Memory B cell (primary cell): ENCODE measurements at regions not wholly inside any gene's neighbourhood (a gene's known extent, or its start where the extent isn't known, plus 50 kb on each side); places are given as distances from the start of the nearest gene placed in this dataset.
"Not testable (repeated sequence)": the region's sequence is repeated elsewhere in the genome, so short reads cannot be mapped to it uniquely, and the experiment has no call there.

Source experiments
- ATAC-seq: fragments of 150-1000 bp; cut with Tn5 transposase; 2 replicates; pipeline ENCODE4 v1.10.0; 2021; ENCODE audit warnings: low read depth, mild to moderate bottlenecking, moderate library complexity
- DNase-seq, 2 donors: peaks; one replicate each; pipeline ENCODE4 v3.0.0; 2022; ENCODE audit warnings: low spot score in 2 of 2
- H3K27ac Mint-ChIP-seq: one replicate; pipeline ENCODE4 v1.8.0; 2022; ENCODE audit warnings: mild to moderate bottlenecking, moderate library complexity, mixed read lengths
- H3K27me3 Mint-ChIP-seq: one replicate; pipeline ENCODE4 v1.8.0; 2022; ENCODE audit warnings: mixed read lengths
- H3K36me3 Mint-ChIP-seq: one replicate; pipeline ENCODE4 v1.8.0; 2022; ENCODE audit warnings: mild to moderate bottlenecking, mixed read lengths
- H3K4me1 Mint-ChIP-seq: one replicate; pipeline ENCODE4 v1.8.0; 2022; ENCODE audit warnings: mixed read lengths
- H3K4me3 Mint-ChIP-seq: one replicate; pipeline ENCODE4 v1.8.0; 2022; ENCODE audit warnings: mild to moderate bottlenecking, moderate library complexity, mixed read lengths
- H3K9me3 Mint-ChIP-seq: one replicate; pipeline ENCODE4 v1.8.0; 2022; ENCODE audit warnings: mixed read lengths

DNA sequence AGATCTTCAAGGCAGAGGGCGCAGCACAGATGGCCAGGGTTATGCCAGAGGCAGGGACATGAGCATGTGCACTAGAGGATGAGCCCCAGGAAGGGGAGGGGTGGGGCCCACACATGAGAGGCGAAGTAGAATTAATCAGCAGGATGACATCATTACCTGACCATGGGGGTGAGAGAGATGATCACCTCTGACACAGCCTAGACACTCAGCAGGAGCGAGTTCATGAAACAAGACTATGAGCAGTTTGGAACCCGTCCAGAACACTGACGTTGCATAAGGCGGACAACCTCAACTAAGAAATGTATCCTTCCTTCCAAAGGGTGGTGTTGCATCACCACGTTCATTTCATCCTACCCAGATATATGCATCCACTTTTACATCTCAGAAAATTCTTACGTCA is 446.7 kb upstream of the TENM3 start:
- Mint-ChIP-seq H3K27ac (no peak overlapping the region), H3K36me3 (no peaks in the 10 kb centered on the region), H3K4me1 (no peaks in the 10 kb centered on the region), H3K4me3 (no peak overlapping the region), H3K27me3 (no peaks in the 10 kb centered on the region), H3K9me3 (peaks cover 3% of the 10 kb centered on the region)
- no peak for ATAC-seq
- DNase-seq, result no peak

DNA sequence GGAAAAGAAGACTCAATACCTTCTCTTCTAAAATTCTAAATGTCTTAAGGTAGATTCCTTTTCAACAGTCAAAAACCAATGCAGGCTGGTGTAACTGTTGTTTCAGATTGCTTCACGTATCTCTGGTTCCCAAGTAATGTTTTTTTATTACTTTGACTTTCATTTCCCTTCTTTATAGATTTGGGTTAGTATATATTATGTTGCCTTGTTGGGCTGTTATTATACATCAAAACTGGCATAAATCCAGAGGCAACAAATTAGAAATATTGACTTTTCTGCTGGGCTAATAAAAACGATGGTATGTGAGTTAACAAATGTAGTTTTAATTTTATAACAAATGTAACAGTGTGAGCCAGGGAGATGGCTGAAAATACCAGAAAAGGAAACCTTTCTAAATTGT is 444.7 kb upstream of the TENM3 start:
- ATAC-seq (no peak), DNase-seq (no peak)
- no peak overlapping the region for H3K4me3 Mint-ChIP-seq
- no peaks in the 10 kb centered on the region for H3K4me1 Mint-ChIP-seq
- H3K27ac Mint-ChIP-seq, result no peak overlapping the region
- H3K9me3 Mint-ChIP-seq, result peaks cover 3% of the 10 kb centered on the region
- H3K36me3 Mint-ChIP-seq, result no peaks in the 10 kb centered on the region
- H3K27me3 Mint-ChIP-seq, result no peaks in the 10 kb centered on the region

DNA sequence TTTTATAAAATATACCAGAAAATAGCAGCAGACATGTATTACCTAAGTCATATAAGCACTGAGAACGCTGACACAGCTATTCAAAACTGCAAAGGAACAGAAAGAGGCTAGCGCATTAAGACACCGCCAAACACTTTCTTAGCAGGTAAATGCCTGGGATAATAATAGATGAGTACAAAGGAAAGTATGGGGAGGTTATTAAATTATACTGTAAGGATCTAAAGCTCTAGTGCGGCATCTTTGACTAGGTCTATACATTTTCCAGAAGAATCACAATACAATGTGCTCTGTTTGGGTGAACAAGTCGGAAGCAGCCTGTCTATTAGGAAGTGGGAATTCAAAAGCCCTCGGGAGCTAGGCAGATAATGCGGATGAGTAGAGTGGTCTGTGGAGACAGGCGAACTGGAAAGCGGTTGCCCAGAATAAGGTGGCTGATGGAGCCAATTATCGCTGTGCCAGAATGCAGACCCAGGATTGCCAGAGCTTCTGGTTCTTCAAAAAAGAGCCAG is 443.6 kb upstream of the TENM3 start:
- no peak for ATAC-seq
- Mint-ChIP-seq H3K27ac (no peak overlapping the region), H3K36me3 (no peaks in the 10 kb centered on the region), H3K9me3 (peaks cover 3% of the 10 kb centered on the region), H3K4me1 (no peaks in the 10 kb centered on the region), H3K27me3 (no peaks in the 10 kb centered on the region), H3K4me3 (no peak overlapping the region)
- no peak for DNase-seq

DNA sequence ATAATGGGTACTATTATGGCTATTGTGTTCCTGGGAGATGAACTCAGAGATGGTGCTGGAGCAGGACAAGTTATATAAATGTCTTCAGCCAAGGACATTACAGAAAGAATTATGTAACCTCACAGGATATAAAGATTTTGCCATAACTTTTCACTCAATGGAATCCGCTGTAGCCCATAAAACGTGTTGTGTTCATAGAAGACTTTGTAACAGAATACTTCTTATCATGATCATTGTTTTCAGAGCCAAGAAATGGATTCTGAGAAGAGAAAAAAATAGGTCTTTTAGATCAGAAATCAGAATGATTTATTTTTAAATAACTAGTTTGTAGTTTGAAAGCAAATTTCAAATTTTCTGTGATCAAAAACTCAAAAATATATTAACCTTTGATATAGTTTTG is 441.0 kb upstream of the TENM3 start:
- Mint-ChIP-seq H3K36me3 (no peaks in the 10 kb centered on the region), H3K4me3 (no peak overlapping the region), H3K27ac (no peak overlapping the region), H3K27me3 (no peaks in the 10 kb centered on the region), H3K4me1 (no peaks in the 10 kb centered on the region), H3K9me3 (no peaks in the 10 kb centered on the region)
- DNase-seq (no peak), ATAC-seq (no peak)

DNA sequence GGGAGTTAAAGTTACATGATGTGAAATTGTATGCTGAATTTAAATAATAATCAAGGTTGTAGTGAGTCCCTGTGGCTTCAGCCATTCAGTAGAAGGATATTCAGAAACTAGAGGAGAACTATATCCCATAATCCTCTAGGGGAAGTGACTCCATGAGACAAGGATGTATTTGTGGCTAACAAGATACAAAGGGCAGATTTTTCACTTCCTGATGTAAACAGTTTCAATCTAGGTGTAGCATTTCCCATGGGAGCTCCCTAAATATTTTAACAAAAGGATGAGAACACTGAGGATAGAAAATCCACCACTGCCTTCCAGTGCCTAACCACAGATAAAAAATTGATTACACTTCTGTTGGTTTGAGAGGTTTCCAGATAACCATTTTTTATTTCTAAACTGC is 435.4 kb upstream of the TENM3 start:
- Mint-ChIP-seq H3K27ac (no peak overlapping the region), H3K27me3 (no peaks in the 10 kb centered on the region), H3K4me3 (no peak overlapping the region), H3K36me3 (no peaks in the 10 kb centered on the region), H3K9me3 (no peaks in the 10 kb centered on the region), H3K4me1 (no peaks in the 10 kb centered on the region)
- ATAC-seq (no peak), DNase-seq (no peak)

DNA sequence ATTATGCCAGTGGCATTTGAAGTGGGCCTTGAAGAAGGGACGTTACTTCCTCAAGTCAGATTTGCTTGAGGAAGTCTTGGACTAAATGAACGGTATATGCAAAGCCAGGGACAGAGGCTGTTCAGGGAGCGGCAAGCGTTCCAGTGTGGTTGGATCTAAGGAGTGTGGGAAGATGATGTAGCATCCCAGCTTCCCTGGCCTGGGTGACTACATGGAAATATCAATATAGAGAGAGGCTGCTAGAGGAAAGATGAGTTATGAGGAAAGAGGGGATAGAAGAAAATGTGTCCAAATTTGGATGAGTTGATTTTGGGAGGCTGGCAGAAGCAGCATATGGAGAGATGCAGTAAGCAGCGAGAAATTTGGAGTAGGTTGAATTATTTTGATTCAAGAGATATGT is 432.5 kb upstream of the TENM3 start:
- DNase-seq, result no peak
- H3K36me3 Mint-ChIP-seq, result no peaks in the 10 kb centered on the region
- H3K4me3 Mint-ChIP-seq, result no peak overlapping the region
- H3K27me3 Mint-ChIP-seq, result no peaks in the 10 kb centered on the region
- H3K27ac Mint-ChIP-seq, result no peak overlapping the region
- ATAC-seq, result no peak
- no peaks in the 10 kb centered on the region for H3K4me1 Mint-ChIP-seq
- H3K9me3 Mint-ChIP-seq, result peaks cover 3% of the 10 kb centered on the region

DNA sequence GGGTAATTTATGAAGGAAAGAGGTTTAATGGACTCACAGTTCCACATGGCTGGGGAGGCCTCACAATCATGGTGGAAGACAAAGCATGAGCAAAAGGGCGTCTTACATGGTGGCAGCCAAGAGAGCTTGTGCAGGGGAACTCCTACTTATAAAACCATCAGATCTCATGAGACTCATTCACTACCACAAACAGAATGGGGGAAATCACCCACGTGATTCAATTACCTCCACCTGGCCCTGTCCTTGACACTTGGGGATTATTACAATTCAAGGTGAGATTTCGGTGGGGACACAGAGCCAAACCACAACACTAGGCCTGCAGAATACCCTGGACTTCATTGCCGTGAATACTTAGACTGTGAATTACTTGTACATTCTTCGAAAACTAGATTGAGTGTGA is 431.7 kb upstream of the TENM3 start:
- not testable (repeated sequence) for H3K27me3 Mint-ChIP-seq, DNase-seq, H3K36me3 Mint-ChIP-seq, ATAC-seq, H3K4me3 Mint-ChIP-seq, H3K9me3 Mint-ChIP-seq, H3K4me1 Mint-ChIP-seq, H3K27ac Mint-ChIP-seq

DNA sequence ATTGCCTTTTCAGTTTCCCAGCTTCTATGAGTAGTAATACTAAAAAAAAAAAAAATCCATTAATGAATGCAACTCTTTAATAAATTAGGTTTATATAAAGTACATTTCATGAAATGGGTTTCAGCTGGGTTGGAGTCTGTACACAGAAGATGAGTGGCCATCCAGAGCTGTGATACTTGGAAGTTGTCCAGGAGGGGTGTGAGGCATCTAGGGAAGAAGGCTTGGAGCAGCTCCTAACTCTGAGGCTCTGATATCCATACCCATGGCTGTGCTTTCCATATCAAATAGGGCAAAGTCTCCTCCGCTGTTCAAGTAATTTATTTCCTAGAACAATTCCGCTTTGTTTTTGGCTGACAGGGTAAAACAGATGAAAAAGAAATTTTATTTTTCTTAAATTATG is 423.3 kb upstream of the TENM3 start:
- H3K27ac Mint-ChIP-seq, result no peak overlapping the region
- H3K9me3 Mint-ChIP-seq, result peaks cover 10% of the 10 kb centered on the region
- no peaks in the 10 kb centered on the region for H3K4me1 Mint-ChIP-seq
- H3K27me3 Mint-ChIP-seq, result no peaks in the 10 kb centered on the region
- no peaks in the 10 kb centered on the region for H3K36me3 Mint-ChIP-seq
- DNase-seq, result no peak
- H3K4me3 Mint-ChIP-seq, result no peak overlapping the region
- no peak for ATAC-seq

DNA sequence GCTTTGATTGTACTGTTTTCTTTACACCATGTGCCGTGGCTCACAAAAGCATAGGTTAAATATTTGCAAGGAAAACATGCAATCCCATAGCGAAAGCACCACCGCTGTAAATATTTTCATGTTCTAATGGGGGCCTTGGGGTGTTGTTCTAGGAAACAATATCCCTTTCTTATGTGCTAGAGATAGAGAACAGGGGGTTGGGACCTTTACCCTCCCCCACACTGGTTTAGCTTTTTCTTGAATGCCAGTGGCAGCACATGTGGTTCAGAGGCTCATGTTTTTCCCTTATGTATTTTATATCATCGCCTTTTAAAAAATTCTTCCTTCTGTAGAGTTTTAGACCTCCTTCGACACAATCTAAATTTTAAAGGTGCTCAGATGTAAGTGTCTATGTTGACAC is 422.6 kb upstream of the TENM3 start:
- H3K27ac Mint-ChIP-seq, result no peak overlapping the region
- no peaks in the 10 kb centered on the region for H3K27me3 Mint-ChIP-seq
- no peak overlapping the region for H3K4me3 Mint-ChIP-seq
- H3K4me1 Mint-ChIP-seq, result no peaks in the 10 kb centered on the region
- ATAC-seq (no peak), DNase-seq (no peak)
- no peaks in the 10 kb centered on the region for H3K36me3 Mint-ChIP-seq
- peaks cover 10% of the 10 kb centered on the region for H3K9me3 Mint-ChIP-seq

DNA sequence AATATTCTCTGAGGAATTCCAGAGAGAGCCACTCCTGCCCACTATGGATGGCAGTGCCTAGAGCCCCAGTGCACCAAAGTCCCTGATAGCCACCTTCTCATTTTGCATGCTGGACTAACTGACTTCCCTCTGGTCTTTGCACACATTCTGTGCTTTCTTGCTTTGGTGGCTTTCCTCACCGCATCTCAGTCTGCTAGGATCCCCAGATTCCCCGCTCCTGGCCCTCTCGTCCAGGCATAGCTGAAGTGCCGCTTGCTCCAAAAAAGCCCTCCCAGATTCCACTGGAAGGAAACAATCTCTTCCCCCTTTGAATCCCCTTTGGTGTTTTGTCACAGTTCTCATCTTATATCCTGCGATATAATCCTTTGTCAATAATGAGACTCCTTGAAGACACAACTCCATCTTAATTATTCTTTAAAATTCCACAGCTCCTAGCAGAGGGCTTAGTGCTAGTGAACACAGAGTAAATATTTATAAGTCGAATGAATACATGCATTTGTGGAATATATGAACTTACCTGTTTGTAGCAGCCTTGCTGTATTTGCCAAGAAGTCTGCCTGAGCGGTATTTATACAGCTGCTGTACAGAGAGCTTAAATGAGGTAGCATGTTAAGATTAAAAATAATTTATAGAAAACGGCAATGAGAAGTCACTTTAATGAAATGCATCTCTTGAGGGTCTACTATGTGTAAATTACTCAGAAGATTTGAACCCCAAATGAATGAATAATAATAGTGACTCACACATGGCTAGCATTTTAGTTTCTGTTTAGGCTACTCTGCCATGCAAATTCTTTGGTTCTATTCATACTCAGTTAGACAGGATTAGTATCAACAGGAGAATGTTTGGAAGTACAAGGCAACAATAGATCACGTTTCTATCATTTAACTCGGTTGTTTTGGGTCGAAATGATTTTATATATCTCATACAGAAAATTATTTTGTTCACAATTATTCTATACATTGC is 421.9 kb upstream of the TENM3 start:
- Mint-ChIP-seq H3K27ac (no peak overlapping the region), H3K27me3 (no peaks in the 10 kb centered on the region), H3K4me1 (no peaks in the 10 kb centered on the region), H3K9me3 (peaks cover 10% of the 10 kb centered on the region), H3K4me3 (no peak overlapping the region), H3K36me3 (no peaks in the 10 kb centered on the region)
- no peak for DNase-seq
- no peak for ATAC-seq

DNA sequence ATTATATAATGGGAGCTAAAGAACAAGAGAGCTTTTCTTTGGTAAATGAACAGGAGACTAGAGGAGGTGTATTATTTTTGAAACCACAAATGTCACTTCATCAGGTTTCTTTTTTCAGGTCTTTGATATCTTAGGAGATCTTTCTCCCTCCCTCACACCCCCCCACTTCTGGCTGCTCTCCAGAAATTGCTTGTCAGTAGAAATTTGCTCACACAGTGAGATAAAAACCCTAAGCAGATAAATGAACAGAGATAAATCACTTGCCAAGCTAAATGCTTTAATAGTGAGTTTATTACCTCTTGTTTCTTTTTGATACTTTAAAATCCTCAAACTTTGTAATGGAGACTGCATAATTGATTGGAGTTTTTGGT is 421.2 kb upstream of the TENM3 start:
- no peak overlapping the region for H3K27ac Mint-ChIP-seq

DNA sequence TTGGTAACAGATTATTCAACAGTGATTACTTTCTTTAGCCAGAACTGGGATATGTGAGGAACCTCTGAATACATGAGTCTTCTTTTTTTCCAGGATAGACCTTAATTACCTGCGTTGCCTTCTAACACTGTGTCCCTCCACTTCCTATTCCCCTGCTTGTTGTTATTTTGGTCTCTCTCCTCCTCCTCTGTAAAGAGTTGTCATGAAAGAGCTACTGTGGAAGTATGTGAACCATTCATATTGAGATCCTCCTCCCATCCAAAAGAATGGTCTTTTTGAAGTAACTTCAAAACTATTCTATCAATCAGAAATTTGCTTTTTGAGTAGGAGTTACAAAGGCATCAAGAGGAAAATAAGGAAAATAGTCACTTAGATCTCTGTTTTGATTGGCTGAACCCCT is 420.0 kb upstream of the TENM3 start:
- Mint-ChIP-seq H3K36me3 (no peaks in the 10 kb centered on the region), H3K27ac (no peak overlapping the region), H3K4me1 (no peaks in the 10 kb centered on the region), H3K9me3 (peaks cover 5% of the 10 kb centered on the region), H3K4me3 (no peak overlapping the region), H3K27me3 (no peaks in the 10 kb centered on the region)
- no peak for DNase-seq
- no peak for ATAC-seq

More for the DNA sequence above, 421.2 kb upstream of the TENM3 start:
- Mint-ChIP-seq H3K27me3 (no peaks in the 10 kb centered on the region), H3K4me3 (no peak overlapping the region), H3K9me3 (peaks cover 7% of the 10 kb centered on the region), H3K36me3 (no peaks in the 10 kb centered on the region), H3K4me1 (no peaks in the 10 kb centered on the region)
- ATAC-seq (no peak), DNase-seq (no peak)

DNA sequence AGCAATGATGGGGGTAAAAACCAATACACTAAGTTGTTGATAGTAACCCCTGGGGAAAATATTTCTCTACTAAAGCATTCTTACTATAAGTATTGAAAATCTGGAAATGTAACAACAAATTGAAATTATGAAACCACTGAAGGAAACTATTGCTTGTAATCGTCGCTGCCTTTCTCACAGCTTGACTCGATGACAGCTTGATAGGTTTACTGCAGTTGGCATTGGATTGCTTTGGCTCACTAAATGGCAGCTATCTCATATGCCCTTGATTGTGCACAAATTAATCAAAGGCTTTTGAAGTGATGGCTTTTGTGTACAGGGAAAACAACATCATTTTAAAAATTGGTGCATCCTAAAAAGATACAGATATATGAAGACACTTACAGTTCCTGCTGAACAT is 419.6 kb upstream of the TENM3 start:
- peaks cover 5% of the 10 kb centered on the region for H3K9me3 Mint-ChIP-seq
- DNase-seq, result no peak
- H3K27me3 Mint-ChIP-seq, result no peaks in the 10 kb centered on the region
- ATAC-seq, result no peak
- no peaks in the 10 kb centered on the region for H3K4me1 Mint-ChIP-seq
- no peak overlapping the region for H3K4me3 Mint-ChIP-seq
- H3K27ac Mint-ChIP-seq, result no peak overlapping the region
- no peaks in the 10 kb centered on the region for H3K36me3 Mint-ChIP-seq

DNA sequence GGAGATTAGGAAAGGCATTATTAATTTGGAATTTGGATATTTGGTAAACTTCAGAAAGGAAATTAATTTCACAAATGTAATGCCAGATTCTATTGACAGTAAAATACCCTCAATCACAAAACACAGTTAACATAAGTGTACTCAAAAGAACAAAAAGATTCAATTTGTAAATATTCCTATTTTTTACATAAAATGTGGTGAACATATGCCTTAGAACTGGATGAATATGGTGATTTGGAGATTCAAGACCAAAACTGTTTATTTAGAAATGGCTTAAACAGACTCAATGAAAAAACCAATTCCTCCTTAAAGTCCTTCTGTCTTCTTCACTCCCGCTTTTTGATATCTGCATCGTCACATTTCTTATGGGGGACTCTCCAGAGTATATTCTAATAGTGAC is 417.6 kb upstream of the TENM3 start:
- no peaks in the 10 kb centered on the region for H3K4me1 Mint-ChIP-seq
- H3K27ac Mint-ChIP-seq, result no peak overlapping the region
- H3K9me3 Mint-ChIP-seq, result peaks cover 1% of the 10 kb centered on the region
- ATAC-seq, result no peak
- no peak for DNase-seq
- H3K4me3 Mint-ChIP-seq, result no peak overlapping the region
- no peaks in the 10 kb centered on the region for H3K27me3 Mint-ChIP-seq
- no peaks in the 10 kb centered on the region for H3K36me3 Mint-ChIP-seq

DNA sequence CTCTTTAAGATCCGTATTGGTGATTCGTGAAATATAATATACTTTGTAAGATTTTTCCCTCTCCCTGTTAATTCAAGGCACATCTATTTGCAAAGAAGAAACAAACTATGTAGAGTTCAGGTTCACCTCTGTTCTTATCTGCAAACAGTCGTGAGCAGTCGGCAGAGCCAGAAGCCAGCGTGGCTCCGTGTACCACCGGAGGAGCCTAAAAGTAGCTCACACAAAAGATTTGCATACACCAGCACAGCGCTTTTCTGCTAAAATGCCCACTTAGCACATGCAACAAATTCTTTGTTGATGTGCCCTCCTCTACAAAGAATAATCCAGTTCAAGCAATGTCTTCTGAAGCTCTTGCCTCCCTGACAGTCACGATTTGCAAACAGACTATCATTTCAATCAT is 416.0 kb upstream of the TENM3 start:
- H3K4me1 Mint-ChIP-seq, result no peaks in the 10 kb centered on the region
- no peak for DNase-seq
- no peaks in the 10 kb centered on the region for H3K36me3 Mint-ChIP-seq
- ATAC-seq, result no peak
- no peak overlapping the region for H3K4me3 Mint-ChIP-seq
- no peaks in the 10 kb centered on the region for H3K27me3 Mint-ChIP-seq
- H3K27ac Mint-ChIP-seq, result no peak overlapping the region
- H3K9me3 Mint-ChIP-seq, result peaks cover 1% of the 10 kb centered on the region
